NT2/D1 (cell line): ENCODE measurements at regions not wholly inside any gene's neighbourhood (a gene's known extent, or its start where the extent isn't known, plus 50 kb on each side); places are given as distances from the start of the nearest gene placed in this dataset.

ENCODE experiments used
- SUZ12 ChIP-seq: IDR thresholded peaks from 2 replicates; pipeline ENCODE4 v1.6.1; 2011; ENCODE audit not compliant: insufficient read length, insufficient read depth; ENCODE audit errors: extremely low read depth
- YY1 ChIP-seq: IDR thresholded peaks from 2 replicates; pipeline ENCODE4 v1.6.1; 2011; ENCODE audit not compliant: insufficient read length, insufficient read depth

GRCh38 chr3:72079369-72079872, 294.5 kb upstream of the PROK2 start:
- TF ChIP-seq SUZ12 = no peak
- TF ChIP-seq YY1 = no peak
